Lung (tissue), 11 donors: ENCODE measurements at regions not wholly inside any gene's neighbourhood (a gene's known extent, or its start where the extent isn't known, plus 50 kb on each side); places are given as distances from the start of the nearest gene placed in this dataset.

ENCODE experiments used
- ATAC-seq: fragments of 200-7000 bp; cut with Tn5 transposase; one replicate; pipeline ENCODE4 v1.9.1; 2020; ENCODE audit warnings: moderate number of reproducible peaks; ENCODE audit not compliant: insufficient read depth, low FRiP score
- DNase-seq, 3 donors: peaks; one replicate each; pipeline ENCODE4 v3.0.0-alpha.2; 2013 to 2017
- H3K27ac ChIP-seq, 2 donors: one replicate each; pipeline ENCODE4 v1.5.1; 2013; ENCODE audit warnings: mild to moderate bottlenecking in 2 of 2, moderate library complexity in 2 of 2, control low read depth in 1 of 2, inconsistent platforms in 1 of 2, low read depth in 1 of 2, low read length in 1 of 2
- H3K27me3 ChIP-seq, 3 donors: one replicate each; pipeline ENCODE4 v1.5.1; 2013; ENCODE audit warnings: low read length in 2 of 3; ENCODE audit not compliant: control insufficient read depth in 3 of 3, insufficient read depth in 3 of 3
- H3K36me3 ChIP-seq, 4 donors: one replicate each; pipeline ENCODE4 v1.5.1; 2013; ENCODE audit warnings: low read length in 4 of 4, mild to moderate bottlenecking in 1 of 4, moderate library complexity in 1 of 4; ENCODE audit not compliant: control insufficient read depth in 4 of 4, insufficient read depth in 4 of 4
- H3K4me1 ChIP-seq, 5 donors: one replicate each; pipeline ENCODE4 v1.5.1; 2013; ENCODE audit warnings: low read length in 5 of 5, mild to moderate bottlenecking in 2 of 5, moderate library complexity in 1 of 5; ENCODE audit not compliant: control insufficient read depth in 5 of 5, insufficient read depth in 5 of 5
- H3K4me3 ChIP-seq: one replicate; pipeline ENCODE4 v1.5.1; 2013; ENCODE audit warnings: mild to moderate bottlenecking, control low read depth, moderate library complexity
- H3K9ac ChIP-seq, 2 donors: one replicate each; pipeline ENCODE4 v1.5.1; 2013; ENCODE audit warnings: low read length in 2 of 2, control low read depth in 1 of 2; ENCODE audit not compliant: insufficient read depth in 1 of 2
- H3K9me3 ChIP-seq, 4 donors: one replicate each; pipeline ENCODE4 v1.5.1; 2013; ENCODE audit warnings: low read length in 3 of 4, mild to moderate bottlenecking in 1 of 4, moderate library complexity in 1 of 4; ENCODE audit not compliant: control insufficient read depth in 4 of 4, insufficient read depth in 3 of 4
- WGBS, 2 donors: extraction: QIAGEN DNeasy Blood & Tissue Kit; methylation state at CpG; one replicate each; pipeline ENCODE4 v1.1.7; 2013; 5-methylcytosine and 5-hydroxymethylcytosine counted together
- TF ChIP-seq, protein P1 (sequence below): IDR thresholded peaks from 2 replicates; pipeline ENCODE4 v1.5.1; 2012; ENCODE audit warnings: mild to moderate bottlenecking; ENCODE audit errors: control extremely low read depth, extremely low read depth
- donor health status: control.
- donor health status: control.
- donor health status: Bipolar disorder and iron deficiency.
- donor health status: healthy.
- donor health status: DM: yes; HTN: yes; CAD: no.

DNA sequence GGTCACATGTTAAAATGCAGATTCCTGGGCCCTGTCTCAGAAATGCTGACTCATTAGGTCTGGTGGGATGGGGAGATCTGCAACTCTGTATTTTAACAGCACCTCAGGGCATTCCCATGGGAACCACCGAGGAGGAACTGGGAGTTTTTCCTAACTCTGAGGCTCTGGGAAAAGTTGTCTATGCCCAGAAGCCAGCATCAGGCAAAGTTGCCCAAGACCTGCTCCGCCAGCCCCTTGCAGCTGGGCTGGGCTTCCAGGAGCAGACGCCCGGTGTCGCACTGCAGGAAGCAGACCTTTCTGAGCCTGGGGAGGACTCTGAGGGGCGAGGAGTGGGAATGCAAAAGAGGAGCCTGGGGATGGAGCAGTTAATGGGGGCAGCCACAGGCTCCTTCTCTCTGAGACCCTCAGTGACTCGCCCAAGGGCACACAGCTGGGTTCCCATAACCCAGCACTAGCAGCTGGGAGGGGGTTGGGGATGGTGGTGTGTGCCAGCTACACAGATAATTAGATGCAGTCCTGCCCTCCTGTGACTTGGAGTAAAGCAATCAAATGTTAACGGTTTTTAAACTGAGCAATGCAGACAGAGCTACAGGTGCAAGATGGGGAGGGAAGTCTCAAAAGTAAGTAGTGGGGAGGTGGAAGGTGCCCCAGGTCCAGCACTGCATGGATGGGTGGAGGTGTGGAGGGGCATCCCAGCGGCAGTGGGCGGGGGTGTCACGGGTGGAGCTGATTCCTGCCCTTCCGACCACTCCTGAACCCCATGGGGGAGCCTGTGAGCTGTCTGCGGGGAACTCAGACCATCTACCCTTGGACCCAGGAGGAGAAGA, 100.4 kb downstream of the LSM3 start:
- H3K36me3 ChIP-seq, result no peaks in the 10 kb centered on the region
- TF ChIP-seq, protein P1, sequence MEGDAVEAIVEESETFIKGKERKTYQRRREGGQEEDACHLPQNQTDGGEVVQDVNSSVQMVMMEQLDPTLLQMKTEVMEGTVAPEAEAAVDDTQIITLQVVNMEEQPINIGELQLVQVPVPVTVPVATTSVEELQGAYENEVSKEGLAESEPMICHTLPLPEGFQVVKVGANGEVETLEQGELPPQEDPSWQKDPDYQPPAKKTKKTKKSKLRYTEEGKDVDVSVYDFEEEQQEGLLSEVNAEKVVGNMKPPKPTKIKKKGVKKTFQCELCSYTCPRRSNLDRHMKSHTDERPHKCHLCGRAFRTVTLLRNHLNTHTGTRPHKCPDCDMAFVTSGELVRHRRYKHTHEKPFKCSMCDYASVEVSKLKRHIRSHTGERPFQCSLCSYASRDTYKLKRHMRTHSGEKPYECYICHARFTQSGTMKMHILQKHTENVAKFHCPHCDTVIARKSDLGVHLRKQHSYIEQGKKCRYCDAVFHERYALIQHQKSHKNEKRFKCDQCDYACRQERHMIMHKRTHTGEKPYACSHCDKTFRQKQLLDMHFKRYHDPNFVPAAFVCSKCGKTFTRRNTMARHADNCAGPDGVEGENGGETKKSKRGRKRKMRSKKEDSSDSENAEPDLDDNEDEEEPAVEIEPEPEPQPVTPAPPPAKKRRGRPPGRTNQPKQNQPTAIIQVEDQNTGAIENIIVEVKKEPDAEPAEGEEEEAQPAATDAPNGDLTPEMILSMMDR, result no peak
- no peak for ATAC-seq

GRCh38 chr3:14279626-14280061, 101.0 kb downstream of the LSM3 start:
- no peak for DNase-seq
- Histone ChIP-seq H3K4me1 (peaks cover 0 to 12% (median 4%) of the 10 kb centered on the region in 5 donors), H3K27me3 (no peaks in the 10 kb centered on the region), H3K9ac (no peak overlapping the region), H3K4me3 (no peak overlapping the region), H3K27ac (no peak overlapping the region), H3K9me3 (peaks cover 0 to 4% (median 0%) of the 10 kb centered on the region in 4 donors), H3K36me3 (no peaks in the 10 kb centered on the region)
- TF ChIP-seq, protein P1, result no peak
- 83 to 85% methylated on average over 11 of the region's 11 CpGs for WGBS, 2 donors
- ATAC-seq, result no peak

More for the DNA sequence above, 100.4 kb downstream of the LSM3 start:
- Histone ChIP-seq H3K27ac (no peak overlapping the region), H3K9ac (no peak overlapping the region), H3K4me3 (no peak overlapping the region), H3K9me3 (peaks cover 0 to 4% (median 0%) of the 10 kb centered on the region in 4 donors), H3K27me3 (no peaks in the 10 kb centered on the region), H3K4me1 (peaks cover 0 to 6% (median 1%) of the 10 kb centered on the region in 5 donors)
- whole genome bisulfite sequencing, 2 donors, result 48 to 50% methylated on average over 13 of the region's 13 CpGs
- DNase-seq, result no peak

GRCh38 chr3:14280326-14280725, 101.7 kb downstream of the LSM3 start:
- Histone ChIP-seq H3K9me3 (peaks cover 0 to 4% (median 0%) of the 10 kb centered on the region in 4 donors), H3K27ac (no peak overlapping the region), H3K4me1 (peaks cover 0 to 19% (median 4%) of the 10 kb centered on the region in 5 donors), H3K9ac (no peak overlapping the region), H3K27me3 (no peaks in the 10 kb centered on the region), H3K36me3 (no peaks in the 10 kb centered on the region), H3K4me3 (no peak overlapping the region)
- DNase-seq (no peak), ATAC-seq (no peak)
- WGBS, 2 donors, result 66% methylated on average over 2 of the region's 2 CpGs
- TF ChIP-seq, protein P1, result no peak
